H1 (cell line): ENCODE measurements at regions not wholly inside any gene's neighbourhood (a gene's known extent, or its start where the extent isn't known, plus 50 kb on each side); places are given as distances from the start of the nearest gene placed in this dataset.

ENCODE experiments used
- CTCF ChIA-PET: fragments of 300-600 bp; sonication (Branson Sonifier 250); formaldehyde crosslinking; loops from one replicate; lab custom pipeline; 2021; ENCODE audit not compliant: partially characterized antibody; lab: Charles Lee
- POLR2A ChIA-PET: fragments of 300-600 bp; sonication (Branson Sonifier 250); formaldehyde crosslinking; loops from one replicate; lab custom pipeline; 2021; ENCODE audit warnings: inconsistent platforms; ENCODE audit not compliant: partially characterized antibody; lab: Charles Lee
- DNase-seq, 2 experiments: peaks; one replicate each; pipeline versions ENCODE4 v3.0.0 to v3.0.0-alpha.2; 2010 to 2022; ENCODE audit warnings: low spot score in 2 of 2, low read depth in 1 of 2, mixed read lengths in 1 of 2
- FAIRE-seq: peaks from 2 replicates; lab custom pipeline; 2011; peaks lifted over from hg19 to GRCh38; lab: Jason Lieb, UNC
- H2AFZ ChIP-seq: 2 replicates; pipeline ENCODE4 v1.8.1; 2012; ENCODE audit warnings: low read length, inconsistent platforms
- H2AK5ac ChIP-seq: 2 replicates; pipeline ENCODE4 v1.6.1; 2013; ENCODE audit warnings: low read depth, low read length
- H2BK120ac ChIP-seq: replicated peaks from 2 replicates; pipeline ENCODE3; 2013; ENCODE audit warnings: low read depth, low read length, inconsistent platforms
- H2BK12ac ChIP-seq: 2 replicates; pipeline ENCODE4 v1.6.1; 2013; ENCODE audit warnings: low read depth, low read length
- H2BK15ac ChIP-seq: 2 replicates; pipeline ENCODE4 v1.6.1; 2013; ENCODE audit warnings: low read length
- H2BK20ac ChIP-seq: 2 replicates; pipeline ENCODE4 v1.6.1; 2013; ENCODE audit warnings: low read length
- H2BK5ac ChIP-seq: 2 replicates; pipeline ENCODE4 v1.6.1; 2013; ENCODE audit warnings: low read depth, low read length
- H3K14ac ChIP-seq: 2 replicates; pipeline ENCODE4 v1.6.1; 2013; ENCODE audit warnings: inconsistent platforms; ENCODE audit not compliant: insufficient read length
- H3K18ac ChIP-seq: 2 replicates; pipeline ENCODE4 v1.6.1; 2013; ENCODE audit warnings: low read length; ENCODE audit errors: extremely low read depth
- H3K23ac ChIP-seq: 2 replicates; pipeline ENCODE4 v1.6.1; 2013; ENCODE audit warnings: inconsistent platforms; ENCODE audit not compliant: insufficient read length
- H3K23me2 ChIP-seq: 2 replicates; pipeline ENCODE4 v1.6.1; 2013; ENCODE audit warnings: low read depth, low read length
- H3K27ac ChIP-seq: 2 replicates; pipeline ENCODE4 v1.6.1; 2011; ENCODE audit warnings: low read depth, low read length, inconsistent platforms
- H3K27me3 ChIP-seq, 4 experiments: replicated peaks in 1 of 4; 1 replicate in 1 of 4; 2 replicates in 3 of 4; pipeline versions ENCODE4 v1.6.1 to v1.8.1; 2011 to 2013; ENCODE audit warnings: low read length in 3 of 4, mild to moderate bottlenecking in 3 of 4, inconsistent platforms in 2 of 4, mixed read lengths in 2 of 4, moderate library complexity in 1 of 4; ENCODE audit not compliant: control insufficient read depth in 3 of 4, insufficient read depth in 3 of 4; ENCODE audit errors: extremely low read depth in 1 of 4
- H3K36me3 ChIP-seq, 4 experiments: 2 replicates each; pipeline versions ENCODE4 v1.6.1 to v1.8.1; 2011 to 2013; ENCODE audit warnings: mild to moderate bottlenecking in 4 of 4, low read length in 3 of 4, moderate library complexity in 2 of 4, control low read depth in 1 of 4, inconsistent platforms in 1 of 4; ENCODE audit not compliant: insufficient read depth in 4 of 4, control insufficient read depth in 2 of 4
- H3K4ac ChIP-seq: replicated peaks from 2 replicates; pipeline ENCODE3; 2013; ENCODE audit warnings: low read length, low read depth, mixed read lengths, inconsistent platforms; ENCODE audit not compliant: insufficient read length
- H3K4me1 ChIP-seq, 4 experiments: replicated peaks in 1 of 4; 1 replicate in 1 of 4; 2 replicates in 3 of 4; pipeline versions ENCODE4 v1.6.1 to v1.8.1; 2011 to 2013; ENCODE audit warnings: low read length in 3 of 4, inconsistent platforms in 2 of 4, mixed read lengths in 1 of 4; ENCODE audit not compliant: insufficient read depth in 4 of 4, control insufficient read depth in 3 of 4
- H3K4me2 ChIP-seq, 2 experiments: 2 replicates each; pipeline versions ENCODE4 v1.6.1 to v1.8.1; 2011 to 2013; ENCODE audit warnings: low read depth in 2 of 2, low read length in 2 of 2, control low read depth in 1 of 2, inconsistent platforms in 1 of 2, mild to moderate bottlenecking in 1 of 2; ENCODE audit not compliant: insufficient read depth in 1 of 2
- H3K4me3 ChIP-seq, 4 experiments: fragments of 200-600, 300-600 bp in 1 of 4; sonication (generic), shearing (Covaris generic), sonication (Bioruptor Twin) in 1 of 4; 2 replicates each; pipeline versions ENCODE4 v1.5.1 to v1.8.1; 2011 to 2016; ENCODE audit warnings: low read length in 4 of 4, low read depth in 3 of 4, control low read depth in 2 of 4, inconsistent platforms in 2 of 4, mild to moderate bottlenecking in 2 of 4, mixed read lengths in 1 of 4, moderate library complexity in 1 of 4; ENCODE audit not compliant: insufficient read depth in 2 of 4; ENCODE audit errors: extremely low read depth in 1 of 4
- H3K56ac ChIP-seq: replicated peaks from 2 replicates; pipeline ENCODE3; 2013; ENCODE audit warnings: low read depth, mild to moderate bottlenecking, mixed read lengths, low read length, inconsistent platforms; ENCODE audit not compliant: insufficient read length
- H3K79me1 ChIP-seq: 2 replicates; pipeline ENCODE4 v1.6.1; 2013; ENCODE audit warnings: low read depth, low read length, control low read depth
- H3K79me2 ChIP-seq, 2 experiments: 2 replicates each; pipeline versions ENCODE4 v1.6.1 to v1.8.1; 2012 to 2013; ENCODE audit warnings: low read length in 2 of 2, mild to moderate bottlenecking in 2 of 2, inconsistent platforms in 1 of 2; ENCODE audit not compliant: insufficient read depth in 2 of 2, control insufficient read depth in 1 of 2
- H3K9ac ChIP-seq, 4 experiments: replicated peaks in 1 of 4; 1 replicate in 1 of 4; 2 replicates in 3 of 4; pipeline versions ENCODE4 v1.6.1 to v1.8.1; 2011 to 2013; ENCODE audit warnings: low read depth in 3 of 4, low read length in 3 of 4, control low read depth in 2 of 4, mild to moderate bottlenecking in 2 of 4, moderate library complexity in 2 of 4, inconsistent platforms in 1 of 4; ENCODE audit errors: extremely low read depth in 1 of 4
- H3K9me3 ChIP-seq, 2 experiments: 2 replicates each; pipeline versions ENCODE4 v1.6.1 to v1.8.1; 2012 to 2013; ENCODE audit warnings: mild to moderate bottlenecking in 2 of 2, moderate library complexity in 2 of 2, control low read depth in 1 of 2, inconsistent platforms in 1 of 2, low read depth in 1 of 2, low read length in 1 of 2, mixed read lengths in 1 of 2; ENCODE audit not compliant: insufficient read depth in 2 of 2
- H4K20me1 ChIP-seq, 2 experiments: replicated peaks in 1 of 2; 2 replicates each; pipeline versions ENCODE3 to v1.8.1; 2011 to 2013; ENCODE audit warnings: inconsistent platforms in 2 of 2, low read length in 2 of 2, mild to moderate bottlenecking in 1 of 2; ENCODE audit not compliant: insufficient read depth in 2 of 2, control insufficient read depth in 1 of 2
- H4K5ac ChIP-seq: 2 replicates; pipeline ENCODE4 v1.6.1; 2013; ENCODE audit warnings: low read length, low read depth, mixed read lengths, inconsistent platforms; ENCODE audit not compliant: insufficient read length
- H4K8ac ChIP-seq: 2 replicates; pipeline ENCODE4 v1.8.0; 2013; ENCODE audit warnings: mild to moderate bottlenecking, moderate library complexity, low read length, inconsistent platforms; ENCODE audit not compliant: insufficient read depth; ENCODE audit errors: extremely low read depth
- H4K91ac ChIP-seq: replicated peaks from 2 replicates; pipeline ENCODE3; 2013; ENCODE audit warnings: low read length, mixed read lengths, inconsistent platforms; ENCODE audit not compliant: insufficient read length
- BCL11A ChIP-seq, 2 experiments: IDR thresholded peaks; one replicate each; pipeline ENCODE4 v1.6.1; 2011; ENCODE audit warnings: low read depth in 2 of 2, low read length in 2 of 2, mild to moderate bottlenecking in 2 of 2
- BRCA1 ChIP-seq: IDR thresholded peaks from 2 replicates; pipeline ENCODE4 v1.6.1; 2012; ENCODE audit warnings: low read depth, low read length, improper control_type of control experiment
- CBX8 ChIP-seq: fragments of 300-800, 300-1000 bp; sonication (generic); IDR thresholded peaks from 2 replicates; pipeline ENCODE4 v1.7.1; 2016; ENCODE audit warnings: low read depth, low read length, borderline replicate concordance
- CTBP2 ChIP-seq: IDR thresholded peaks from 2 replicates; pipeline ENCODE4 v1.7.0; 2011; ENCODE audit warnings: borderline replicate concordance, mild to moderate bottlenecking, moderate library complexity, mixed read lengths, low read length; ENCODE audit not compliant: insufficient read depth, insufficient read length
- HDAC6 ChIP-seq: IDR thresholded peaks from one replicate; pipeline ENCODE4 v1.7.1; 2012; ENCODE audit warnings: low read depth, mild to moderate bottlenecking, inconsistent platforms, low read length, moderate library complexity
- KDM5A ChIP-seq: fragments of 200-600 bp; IDR thresholded peaks from 2 replicates; pipeline ENCODE4 v1.7.1; 2012; ENCODE audit warnings: mild to moderate bottlenecking, low read length, inconsistent platforms, mixed read lengths
- SIX5 ChIP-seq: IDR thresholded peaks from 2 replicates; pipeline ENCODE4 v1.6.1; 2011; ENCODE audit warnings: mild to moderate bottlenecking, low read depth, low read length
- SP1 ChIP-seq: IDR thresholded peaks from 2 replicates; pipeline ENCODE4 v1.6.1; 2011; ENCODE audit warnings: low read depth, low read length
- TAF1 ChIP-seq: IDR thresholded peaks from 2 replicates; pipeline ENCODE4 v1.6.1; 2011; ENCODE audit warnings: mild to moderate bottlenecking, low read depth, low read length
- TBP ChIP-seq: IDR thresholded peaks from 2 replicates; pipeline ENCODE4 v1.6.1; 2011; ENCODE audit warnings: low read depth, low read length, improper control_type of control experiment
- TEAD4 ChIP-seq: IDR thresholded peaks from 2 replicates; pipeline ENCODE4 v1.6.1; 2012; ENCODE audit warnings: low read depth, low read length, inconsistent platforms, mixed read lengths
- ZNF274 ChIP-seq: IDR thresholded peaks from 2 replicates; pipeline ENCODE4 v1.7.0; 2012; ENCODE audit warnings: low read length, borderline replicate concordance; ENCODE audit errors: extremely low read depth
- WGBS, 2 experiments: shearing (Covaris generic) in 1 of 2; methylation state at CpG; one replicate each; pipeline versions ENCODE4 v1.1.6 to v1.1.7; 2013 to 2015; ENCODE audit warnings: low lambda C conversion rate in 2 of 2, mixed read lengths in 2 of 2, inconsistent platforms in 1 of 2, low coverage in 1 of 2, missing lambda C conversion rate in 1 of 2; ENCODE audit not compliant: insufficient replicate concordance in 2 of 2, insufficient coverage in 1 of 2, insufficient read length in 1 of 2; ENCODE audit errors: extremely low coverage in 1 of 2, missing lambda C conversion rate in 1 of 2; 5-methylcytosine and 5-hydroxymethylcytosine counted together
- TF ChIP-seq, protein P1 (sequence below), 3 experiments: IDR thresholded peaks; 1 replicate in 2 of 3; 2 replicates in 1 of 3; pipeline versions ENCODE4 v1.5.1 to v1.6.1; 2011; ENCODE audit warnings: low read length in 3 of 3, mild to moderate bottlenecking in 3 of 3, inconsistent platforms in 2 of 3, low read depth in 1 of 3, moderate library complexity in 1 of 3; ENCODE audit not compliant: insufficient read depth in 1 of 3; ENCODE audit errors: control extremely low read depth in 1 of 3

DNA sequence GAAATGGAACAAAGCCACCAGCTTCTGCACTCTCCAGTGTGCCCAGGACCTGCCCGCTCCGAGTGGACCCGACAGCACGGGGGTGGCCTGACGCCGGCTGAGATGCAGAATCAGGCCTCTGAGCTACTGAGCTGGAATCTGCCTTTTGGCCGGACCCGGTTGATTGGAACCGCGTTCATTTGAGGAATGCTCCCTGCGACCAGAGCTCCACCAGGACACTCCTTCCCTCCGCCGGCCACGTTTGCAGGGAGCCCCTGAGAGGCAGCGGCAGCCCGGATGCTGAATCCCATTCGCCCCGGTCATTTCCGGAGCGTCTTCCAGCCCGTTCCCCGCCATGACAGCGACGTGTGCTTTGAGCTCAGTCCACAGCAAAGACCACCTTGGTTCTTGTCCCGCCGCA is 392.7 kb downstream of the THBS2 start:
- WGBS, 2 experiments = 76% methylated on average over 22 of the region's 26 CpGs; no CpG with 5 or more reads in 1 of the 2 experiments
- H4K20me1 ChIP-seq = no peaks in the 10 kb centered on the region
- no peak overlapping the region for H3K4me2 ChIP-seq
- H3K9ac ChIP-seq = no peak overlapping the region; a peak in 1 of 7 replicates
- no peak overlapping the region for H2BK12ac ChIP-seq
- no peak overlapping the region for H3K23ac ChIP-seq
- H4K91ac ChIP-seq = no peak overlapping the region
- H2AFZ ChIP-seq = no peak overlapping the region
- POLR2A ChIA-PET = no interaction called here
- no peak overlapping the region for H3K56ac ChIP-seq
- H2AK5ac ChIP-seq = no peak overlapping the region
- H3K4ac ChIP-seq = no peak overlapping the region
- no peaks in the 10 kb centered on the region for H3K23me2 ChIP-seq
- H3K79me2 ChIP-seq = no peaks in the 10 kb centered on the region
- H4K8ac ChIP-seq = no peak overlapping the region; the same call in 1 of the 2 replicates
- H2BK20ac ChIP-seq = no peak overlapping the region
- H3K36me3 ChIP-seq = no peaks in the 10 kb centered on the region
- H3K4me1 ChIP-seq = no peaks in the 10 kb centered on the region; a peak in 1 of 7 replicates
- H2BK5ac ChIP-seq = no peak overlapping the region
- FAIRE-seq = no peak
- CTCF ChIA-PET = interaction anchor here (0.9 kb wide), 1 partner anchor 147 kb away, joined by 3 read pairs; no protein-coding TSS in a partner anchor
- H3K9me3 ChIP-seq = no peaks in the 10 kb centered on the region
- H3K4me3 ChIP-seq = no peak overlapping the region
- H4K5ac ChIP-seq = no peak overlapping the region
- H3K14ac ChIP-seq = no peak overlapping the region
- no peak for DNase-seq
- no peak overlapping the region for H2BK120ac ChIP-seq
- H3K79me1 ChIP-seq = no peaks in the 10 kb centered on the region
- H2BK15ac ChIP-seq = no peak overlapping the region
- H3K27ac ChIP-seq = no peak overlapping the region
- no peak overlapping the region for H3K18ac ChIP-seq
- H3K27me3 ChIP-seq = no peaks in the 10 kb centered on the region
- TF ChIP-seq HDAC6 = no peak
- no peak for TF ChIP-seq TEAD4
- no peak for TF ChIP-seq BCL11A (IDR thresholded peaks at IDR 0.05; ENCODE audit: low read depth in 2 of 2, low read length in 2 of 2)
- TF ChIP-seq KDM5A = no peak
- no peak for TF ChIP-seq TBP
- TF ChIP-seq TAF1 = no peak
- TF ChIP-seq, protein P1, sequence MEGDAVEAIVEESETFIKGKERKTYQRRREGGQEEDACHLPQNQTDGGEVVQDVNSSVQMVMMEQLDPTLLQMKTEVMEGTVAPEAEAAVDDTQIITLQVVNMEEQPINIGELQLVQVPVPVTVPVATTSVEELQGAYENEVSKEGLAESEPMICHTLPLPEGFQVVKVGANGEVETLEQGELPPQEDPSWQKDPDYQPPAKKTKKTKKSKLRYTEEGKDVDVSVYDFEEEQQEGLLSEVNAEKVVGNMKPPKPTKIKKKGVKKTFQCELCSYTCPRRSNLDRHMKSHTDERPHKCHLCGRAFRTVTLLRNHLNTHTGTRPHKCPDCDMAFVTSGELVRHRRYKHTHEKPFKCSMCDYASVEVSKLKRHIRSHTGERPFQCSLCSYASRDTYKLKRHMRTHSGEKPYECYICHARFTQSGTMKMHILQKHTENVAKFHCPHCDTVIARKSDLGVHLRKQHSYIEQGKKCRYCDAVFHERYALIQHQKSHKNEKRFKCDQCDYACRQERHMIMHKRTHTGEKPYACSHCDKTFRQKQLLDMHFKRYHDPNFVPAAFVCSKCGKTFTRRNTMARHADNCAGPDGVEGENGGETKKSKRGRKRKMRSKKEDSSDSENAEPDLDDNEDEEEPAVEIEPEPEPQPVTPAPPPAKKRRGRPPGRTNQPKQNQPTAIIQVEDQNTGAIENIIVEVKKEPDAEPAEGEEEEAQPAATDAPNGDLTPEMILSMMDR (IDR thresholded peaks at IDR 0.05; ENCODE audit: control extremely low read depth in 1 of 3, insufficient read depth in 1 of 3, low read depth in 1 of 3, low read length in 3 of 3) = no peak
- no peak for TF ChIP-seq CBX8
- no peak for TF ChIP-seq SIX5
- no peak for TF ChIP-seq ZNF274
- TF ChIP-seq SP1 = no peak
- no peak for TF ChIP-seq BRCA1
- TF ChIP-seq CTBP2 = no peak
